ENCODE measurements at regions not wholly inside any gene's neighbourhood (a gene's known extent, or its start where the extent isn't known, plus 50 kb on each side); places are given as distances from the start of the nearest gene placed in this dataset.

DNA sequence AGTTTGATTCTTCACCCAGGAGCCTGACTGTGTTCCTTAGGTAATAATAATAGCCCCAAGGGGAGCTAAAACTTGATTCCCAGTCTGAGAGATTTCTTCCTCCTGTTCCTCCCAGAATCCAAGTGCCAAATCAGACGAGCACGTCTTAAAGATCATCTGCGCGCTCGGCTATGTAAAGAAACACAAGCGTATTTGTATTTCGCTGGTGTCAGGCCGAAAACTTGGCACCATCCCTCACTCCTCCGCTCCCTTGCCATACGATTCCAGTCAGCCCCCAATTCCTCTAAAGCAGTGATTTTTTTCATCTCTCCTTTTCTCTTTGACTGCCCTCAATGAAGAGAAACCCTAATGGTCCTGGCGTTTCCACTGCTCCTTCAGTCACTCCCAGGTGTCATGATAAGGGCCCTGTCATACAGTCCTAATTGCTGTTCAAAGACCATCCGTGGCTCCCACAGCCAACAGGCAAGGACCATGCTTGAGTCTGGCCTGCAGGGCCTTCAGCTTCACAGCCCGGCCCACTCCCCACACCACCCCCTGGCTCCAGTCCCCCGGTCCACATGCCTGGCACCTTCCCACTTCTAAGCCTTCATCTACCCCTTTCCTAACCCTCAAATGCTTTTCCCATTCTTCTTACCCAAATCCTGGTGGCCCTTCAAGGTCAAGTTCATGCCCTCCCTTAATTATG is 130.8 kb upstream of the ID2 start:
- Histone ChIP-seq H3K4me1 (ENCODE audit: control insufficient read depth in 1 of 2, low read depth in 2 of 2) (no peaks in the 10 kb centered on the region), H3K36me3 (no peaks in the 10 kb centered on the region), H3K27ac (no peak overlapping the region), H3K9me3 (no peaks in the 10 kb centered on the region), H3K4me3 (no peak overlapping the region), H3K27me3 (replicated peaks; ENCODE audit: insufficient read depth) (no peaks in the 10 kb centered on the region)
- DNase-seq (ENCODE audit: low spot score): no peak
- ATAC-seq (ENCODE audit: insufficient number of reproducible peaks, low FRiP score, low read depth): no peak
- no peak for TF ChIP-seq CTCF (IDR thresholded peaks at IDR 0.05)

DNA sequence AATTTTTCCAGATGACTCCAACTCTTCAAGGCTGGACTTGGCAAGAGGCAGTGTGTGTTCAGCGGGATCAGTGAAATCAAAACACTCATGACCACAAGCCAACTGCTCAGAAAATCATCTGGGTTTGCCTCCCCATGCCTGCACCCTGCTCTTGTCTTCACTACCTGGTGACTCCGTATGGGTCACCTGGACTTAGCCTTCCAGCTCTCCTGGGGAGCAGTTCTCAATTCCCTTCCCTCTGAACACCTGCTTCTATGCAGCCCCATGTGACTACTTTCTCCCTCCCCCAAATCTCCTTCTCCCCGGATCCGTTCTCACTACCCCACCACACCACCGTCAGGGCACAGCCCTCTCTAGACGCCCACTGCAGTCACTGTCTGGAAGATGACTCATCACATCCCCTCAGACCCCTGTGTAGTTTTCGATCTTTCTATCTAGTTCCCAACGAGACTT is 130.2 kb upstream of the ID2 start:
- H3K27me3 ChIP-seq (replicated peaks; ENCODE audit: insufficient read depth): no peaks in the 10 kb centered on the region
- H3K36me3 ChIP-seq: no peaks in the 10 kb centered on the region
- no peak overlapping the region for H3K27ac ChIP-seq
- ATAC-seq (ENCODE audit: insufficient number of reproducible peaks, low FRiP score, low read depth) (no peak), DNase-seq (ENCODE audit: low spot score) (no peak)
- H3K4me3 ChIP-seq: no peak overlapping the region
- no peak for TF ChIP-seq CTCF (IDR thresholded peaks at IDR 0.05)
- no peaks in the 10 kb centered on the region for H3K9me3 ChIP-seq
- H3K4me1 ChIP-seq (ENCODE audit: control insufficient read depth in 1 of 2, low read depth in 2 of 2): no peaks in the 10 kb centered on the region

- H3K27ac ChIP-seq: no peak overlapping the region
- H3K9me3 ChIP-seq: no peaks in the 10 kb centered on the region
- DNase-seq (ENCODE audit: low spot score): no peak
- no peaks in the 10 kb centered on the region for H3K4me1 ChIP-seq (ENCODE audit: control insufficient read depth in 1 of 2, low read depth in 2 of 2)
- no peak for TF ChIP-seq CTCF (IDR thresholded peaks at IDR 0.05)
- ATAC-seq (ENCODE audit: insufficient number of reproducible peaks, low FRiP score, low read depth): no peak
- H3K4me3 ChIP-seq: no peak overlapping the region
- no peaks in the 10 kb centered on the region for H3K27me3 ChIP-seq (replicated peaks; ENCODE audit: insufficient read depth)
- H3K36me3 ChIP-seq: no peaks in the 10 kb centered on the region
These were observed 129.5 kb upstream of the ID2 start for GRCh38 chr2:8552293-8552801.

DNA sequence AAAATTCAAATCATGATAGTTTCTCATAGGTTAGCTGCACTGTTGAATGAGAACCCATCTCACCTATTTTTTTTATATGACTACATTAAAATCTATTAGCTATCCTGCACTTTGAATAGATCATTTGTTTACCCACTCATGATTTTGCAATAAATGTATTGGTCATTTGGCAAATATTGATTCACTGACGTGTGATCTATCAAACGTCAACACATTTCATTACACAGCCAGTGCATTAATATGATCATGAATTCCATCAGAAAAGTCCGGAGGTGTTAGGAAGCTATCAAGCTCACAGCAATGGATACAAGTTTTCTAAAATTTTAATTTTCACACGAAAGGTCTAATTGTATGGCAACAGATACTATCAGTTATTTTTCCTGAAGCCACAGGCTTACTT is 128.2 kb upstream of the ID2 start:
- no peak for TF ChIP-seq CTCF (IDR thresholded peaks at IDR 0.05)
- Histone ChIP-seq H3K36me3 (no peaks in the 10 kb centered on the region), H3K9me3 (no peaks in the 10 kb centered on the region), H3K4me1 (ENCODE audit: control insufficient read depth in 1 of 2, low read depth in 2 of 2) (no peaks in the 10 kb centered on the region), H3K27me3 (replicated peaks; ENCODE audit: insufficient read depth) (no peaks in the 10 kb centered on the region), H3K4me3 (no peak overlapping the region), H3K27ac (no peak overlapping the region)
- DNase-seq (ENCODE audit: low spot score) (no peak), ATAC-seq (ENCODE audit: insufficient number of reproducible peaks, low FRiP score, low read depth) (no peak)

DNA sequence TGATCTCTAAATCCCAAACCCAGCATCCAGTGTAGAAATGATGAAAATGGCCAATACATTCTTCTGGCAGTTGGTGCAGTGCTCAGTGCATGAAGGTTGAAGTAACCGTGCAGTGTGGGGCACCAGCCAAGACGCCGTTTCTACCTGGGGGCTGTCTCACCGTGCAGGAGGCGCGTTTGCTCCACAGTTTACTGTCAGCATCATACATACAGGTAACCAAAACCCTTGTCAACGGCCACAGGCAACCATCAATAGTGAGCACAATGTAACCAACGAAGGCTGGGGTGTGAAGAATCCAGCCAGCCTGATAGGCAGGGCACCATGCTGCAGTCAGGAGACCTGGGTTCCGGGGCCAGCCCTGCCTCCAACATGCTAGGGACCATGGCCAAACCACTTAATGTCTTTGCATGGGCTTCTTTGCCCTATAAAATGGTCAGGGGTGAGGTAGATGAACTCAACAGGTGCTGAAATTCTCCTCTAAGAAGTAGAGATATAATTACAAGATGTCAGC is 127.5 kb upstream of the ID2 start:
- ATAC-seq (ENCODE audit: insufficient number of reproducible peaks, low FRiP score, low read depth) (no peak), DNase-seq (ENCODE audit: low spot score) (no peak)
- no peak overlapping the region for H3K4me3 ChIP-seq
- no peaks in the 10 kb centered on the region for H3K9me3 ChIP-seq
- no peak overlapping the region for H3K27ac ChIP-seq
- H3K4me1 ChIP-seq (ENCODE audit: control insufficient read depth in 1 of 2, low read depth in 2 of 2): no peaks in the 10 kb centered on the region
- TF ChIP-seq CTCF (IDR thresholded peaks at IDR 0.05): no peak
- H3K36me3 ChIP-seq: no peaks in the 10 kb centered on the region
- no peaks in the 10 kb centered on the region for H3K27me3 ChIP-seq (replicated peaks; ENCODE audit: insufficient read depth)

Data from thoracic aorta (tissue), 2 donors.